Upper lobe of left lung (tissue), 6 donors: ENCODE measurements at regions not wholly inside any gene's neighbourhood (a gene's known extent, or its start where the extent isn't known, plus 50 kb on each side); places are given as distances from the start of the nearest gene placed in this dataset.

Experiments used
- ATAC-seq, 2 donors: fragments of 200-7000 bp; cut with Tn5 transposase; one replicate each; pipeline ENCODE4 v1.9.1; 2022; ENCODE audit warnings: mild to moderate bottlenecking in 2 of 2, moderate library complexity in 2 of 2; ENCODE audit not compliant: low FRiP score in 2 of 2
- DNase-seq, 2 donors: peaks; one replicate each; pipeline ENCODE4 v3.0.0-alpha.2; 2019 to 2020
- H3K27ac ChIP-seq, 4 donors: fragments of 200-600 bp; sonication (generic); one replicate each; pipeline ENCODE4 v1.5.1; 2016 to 2019
- H3K27me3 ChIP-seq, 4 donors: fragments of 200-600 bp; sonication (generic); one replicate each; pipeline ENCODE4 v1.5.1; 2017 to 2019
- H3K36me3 ChIP-seq, 4 donors: fragments of 200-600 bp; sonication (generic); one replicate each; pipeline ENCODE4 v1.5.1; 2016 to 2019
- H3K4me1 ChIP-seq, 4 donors: fragments of 200-600 bp; sonication (generic); one replicate each; pipeline ENCODE4 v1.5.1; 2018 to 2019
- H3K4me3 ChIP-seq, 4 donors: fragments of 200-600 bp; sonication (generic); one replicate each; pipeline ENCODE4 v1.5.1; 2017 to 2019; ENCODE audit warnings: mild to moderate bottlenecking in 2 of 4, moderate library complexity in 1 of 4
- H3K9me3 ChIP-seq, 4 donors: fragments of 200-600 bp; sonication (generic); one replicate each; pipeline ENCODE4 v1.5.1; 2018 to 2019
- CTCF ChIP-seq, 6 experiments: fragments of 450-650 bp in 4 of 6; fragments of 200-600 bp in 2 of 6; sonication (generic) in 2 of 6; IDR thresholded peaks; one replicate each; pipeline ENCODE4 v1.5.1; 2016 to 2019; ENCODE audit warnings: antibody characterized with exemption in 6 of 6
- EP300 ChIP-seq, 4 donors: sonication (generic); formaldehyde crosslinking; IDR thresholded peaks; one replicate each; pipeline ENCODE4 v1.5.1; 2017; ENCODE audit warnings: antibody characterized with exemption in 4 of 4, control low read depth in 2 of 4
- POLR2A ChIP-seq, 4 donors: fragments of 450-650 bp; IDR thresholded peaks; one replicate each; pipeline ENCODE4 v1.5.1; 2016 to 2017; ENCODE audit warnings: antibody characterized with exemption in 4 of 4, mild to moderate bottlenecking in 2 of 4
- POLR2AphosphoS5 ChIP-seq, 2 donors: sonication (generic); formaldehyde crosslinking; IDR thresholded peaks; one replicate each; pipeline ENCODE4 v1.5.1; 2017; ENCODE audit warnings: antibody characterized with exemption in 2 of 2
- WGBS, 2 donors: methylation state at CpG; one replicate each; pipeline ENCODE4 v1.1.5; 2017 to 2018; 5-methylcytosine and 5-hydroxymethylcytosine counted together
- donor health status: DM: no; HTN: no; CAD: no; lungs with moderate emphysema.
- donor health status: DM: no; HTN: yes; CAD: no; lungs with severe emphysema.

GRCh38 chr12:127485528-127485927, 781.4 kb upstream of the TMEM132C start:
- no peak for TF ChIP-seq CTCF (IDR thresholded peaks at IDR 0.05)
- DNase-seq (no peak), ATAC-seq (no peak)
- Histone ChIP-seq H3K4me3 (no peak overlapping the region), H3K4me1 (no peaks in the 10 kb centered on the region), H3K36me3 (no peaks in the 10 kb centered on the region), H3K27me3 (no peaks in the 10 kb centered on the region), H3K27ac (no peak overlapping the region), H3K9me3 (no peaks in the 10 kb centered on the region)
- WGBS, 2 donors: 39 to 58% methylated on average over 4 of the region's 4 CpGs

- no peak overlapping the region for H3K27ac ChIP-seq
- TF ChIP-seq POLR2AphosphoS5 (IDR thresholded peaks at IDR 0.05): no peak
- no peak for TF ChIP-seq EP300 (IDR thresholded peaks at IDR 0.05)
- TF ChIP-seq CTCF (IDR thresholded peaks at IDR 0.05): no peak
- TF ChIP-seq POLR2A (IDR thresholded peaks at IDR 0.05): no peak
- H3K9me3 ChIP-seq: no peaks in the 10 kb centered on the region
- H3K4me3 ChIP-seq: no peak overlapping the region
- no peaks in the 10 kb centered on the region for H3K27me3 ChIP-seq
- no peaks in the 10 kb centered on the region for H3K36me3 ChIP-seq
- no peaks in the 10 kb centered on the region for H3K4me1 ChIP-seq
- no peak for ATAC-seq
- WGBS, 2 donors: 73 to 77% methylated on average over 1 of the region's 1 CpG
- DNase-seq: no peak
Observed at GRCh38 chr12:127487031-127487430, 779.9 kb upstream of the TMEM132C start.

- Histone ChIP-seq H3K4me1 (no peaks in the 10 kb centered on the region), H3K4me3 (no peak overlapping the region), H3K36me3 (no peaks in the 10 kb centered on the region), H3K9me3 (no peaks in the 10 kb centered on the region), H3K27me3 (no peaks in the 10 kb centered on the region), H3K27ac (no peak overlapping the region)
- no peak for ATAC-seq
- DNase-seq: no peak
- WGBS, 2 donors: 54 to 60% methylated on average over 6 of the region's 6 CpGs
- TF ChIP-seq POLR2A (IDR thresholded peaks at IDR 0.05) (no peak), CTCF (IDR thresholded peaks at IDR 0.05) (no peak), POLR2AphosphoS5 (IDR thresholded peaks at IDR 0.05) (no peak), EP300 (IDR thresholded peaks at IDR 0.05) (no peak)
Observed at GRCh38 chr12:127489061-127489460, 777.9 kb upstream of the TMEM132C start.

GRCh38 chr12:127494961-127495915, 771.7 kb upstream of the TMEM132C start:
- 84 to 90% methylated on average over 6 to 17 of the region's 17 CpGs for WGBS, 2 donors

More at GRCh38 chr12:127494961-127495915, 771.7 kb upstream of the TMEM132C start:
- DNase-seq (peak in 1 of 2 donors; percentile 22), ATAC-seq (no peak)
- Histone ChIP-seq H3K36me3 (no peaks in the 10 kb centered on the region), H3K4me3 (no peak overlapping the region), H3K27ac (no peak overlapping the region), H3K4me1 (no peaks in the 10 kb centered on the region), H3K9me3 (no peaks in the 10 kb centered on the region), H3K27me3 (no peaks in the 10 kb centered on the region)
- TF ChIP-seq EP300 (IDR thresholded peaks at IDR 0.05) (no peak), POLR2A (IDR thresholded peaks at IDR 0.05) (no peak), POLR2AphosphoS5 (IDR thresholded peaks at IDR 0.05) (no peak), CTCF (IDR thresholded peaks at IDR 0.05) (no peak)
